MG63 (cell line): ENCODE measurements at regions not wholly inside any gene's neighbourhood (a gene's known extent, or its start where the extent isn't known, plus 50 kb on each side); places are given as distances from the start of the nearest gene placed in this dataset.
"Not testable (repeated sequence)": the region's sequence is repeated elsewhere in the genome, so short reads cannot be mapped to it uniquely, and the experiment has no call there.

ENCODE experiments used
- DNase-seq: peaks from one replicate; pipeline ENCODE4 v3.0.0-alpha.2; 2020
- H3K27me3 ChIP-seq: fragments of 250-450 bp; sonication (Bioruptor Pico); 2 replicates; pipeline ENCODE4 v1.5.1; 2020; ENCODE audit warnings: mild to moderate bottlenecking, moderate library complexity
- H3K36me3 ChIP-seq: fragments of 250-450 bp; sonication (Bioruptor Pico); 2 replicates; pipeline ENCODE4 v1.5.1; 2020; ENCODE audit warnings: mild to moderate bottlenecking, moderate library complexity
- H3K4me3 ChIP-seq: fragments of 250-450 bp; sonication (Bioruptor Pico); 2 replicates; pipeline ENCODE4 v1.5.1; 2020; ENCODE audit warnings: mild to moderate bottlenecking, moderate library complexity
- H3K9me3 ChIP-seq: fragments of 250-450 bp; sonication (Bioruptor Pico); 2 replicates; pipeline ENCODE4 v1.5.1; 2020; ENCODE audit warnings: mild to moderate bottlenecking, moderate library complexity

- no peak overlapping the region for H3K4me3 ChIP-seq
- H3K27me3 ChIP-seq = no peaks in the 10 kb centered on the region
- no peaks in the 10 kb centered on the region for H3K36me3 ChIP-seq
- no peak for DNase-seq
- H3K9me3 ChIP-seq = no peaks in the 10 kb centered on the region
Measured at GRCh38 chr16:65822148-65822547, 544.3 kb upstream of the CDH5 start.

- H3K27me3 ChIP-seq = no peaks in the 10 kb centered on the region
Measured at GRCh38 chr16:65819136-65819898, 547.2 kb upstream of the CDH5 start.

GRCh38 chr16:65817799-65818198 is 548.7 kb upstream of the CDH5 start:
- H3K27me3 ChIP-seq = no peaks in the 10 kb centered on the region
- DNase-seq = no peak
- H3K9me3 ChIP-seq = no peaks in the 10 kb centered on the region
- no peak overlapping the region for H3K4me3 ChIP-seq
- no peaks in the 10 kb centered on the region for H3K36me3 ChIP-seq

More at GRCh38 chr16:65819136-65819898, 547.2 kb upstream of the CDH5 start:
- DNase-seq = no peak
- Histone ChIP-seq H3K4me3 (no peak overlapping the region), H3K36me3 (no peaks in the 10 kb centered on the region), H3K9me3 (no peaks in the 10 kb centered on the region)

- no peaks in the 10 kb centered on the region for H3K27me3 ChIP-seq
- no peaks in the 10 kb centered on the region for H3K36me3 ChIP-seq
- no peak overlapping the region for H3K4me3 ChIP-seq
- no peak for DNase-seq
- H3K9me3 ChIP-seq = no peaks in the 10 kb centered on the region
Measured at GRCh38 chr16:65817066-65817465, 549.4 kb upstream of the CDH5 start.

- Histone ChIP-seq H3K27me3 (no peaks in the 10 kb centered on the region), H3K4me3 (no peak overlapping the region), H3K9me3 (no peaks in the 10 kb centered on the region), H3K36me3 (no peaks in the 10 kb centered on the region)
- no peak for DNase-seq
Measured at GRCh38 chr16:65816556-65816955, 549.9 kb upstream of the CDH5 start.

GRCh38 chr16:65815707-65816106 is 550.8 kb upstream of the CDH5 start:
- DNase-seq = no peak
- Histone ChIP-seq H3K9me3 (no peaks in the 10 kb centered on the region), H3K27me3 (no peaks in the 10 kb centered on the region), H3K4me3 (no peak overlapping the region), H3K36me3 (no peaks in the 10 kb centered on the region)

GRCh38 chr16:65813879-65814278 is 552.6 kb upstream of the CDH5 start:
- not testable (repeated sequence) for H3K27me3 ChIP-seq

GRCh38 chr16:65809627-65810026 is 556.9 kb upstream of the CDH5 start:
- no peaks in the 10 kb centered on the region for H3K27me3 ChIP-seq
- no peaks in the 10 kb centered on the region for H3K36me3 ChIP-seq
- H3K4me3 ChIP-seq = no peak overlapping the region
- no peaks in the 10 kb centered on the region for H3K9me3 ChIP-seq
- peak; percentile 41 for DNase-seq

More at GRCh38 chr16:65813879-65814278, 552.6 kb upstream of the CDH5 start:
- H3K9me3 ChIP-seq, H3K36me3 ChIP-seq, DNase-seq, H3K4me3 ChIP-seq: not testable (repeated sequence)

- no peaks in the 10 kb centered on the region for H3K36me3 ChIP-seq
- no peaks in the 10 kb centered on the region for H3K27me3 ChIP-seq
- DNase-seq = no peak
- no peaks in the 10 kb centered on the region for H3K9me3 ChIP-seq
- no peak overlapping the region for H3K4me3 ChIP-seq
Measured at GRCh38 chr16:65808790-65809189, 557.7 kb upstream of the CDH5 start.

- no peak for DNase-seq
- H3K4me3 ChIP-seq = no peak overlapping the region
- no peaks in the 10 kb centered on the region for H3K36me3 ChIP-seq
- H3K27me3 ChIP-seq = no peaks in the 10 kb centered on the region
- H3K9me3 ChIP-seq = no peaks in the 10 kb centered on the region
Measured at GRCh38 chr16:65807858-65808257, 558.6 kb upstream of the CDH5 start.

GRCh38 chr16:65805704-65806103 is 560.8 kb upstream of the CDH5 start:
- DNase-seq, H3K36me3 ChIP-seq, H3K27me3 ChIP-seq, H3K9me3 ChIP-seq, H3K4me3 ChIP-seq: not testable (repeated sequence)

- H3K27me3 ChIP-seq = no peaks in the 10 kb centered on the region
- no peak for DNase-seq
- H3K36me3 ChIP-seq = no peaks in the 10 kb centered on the region
- no peak overlapping the region for H3K4me3 ChIP-seq
- H3K9me3 ChIP-seq = no peaks in the 10 kb centered on the region
Measured at GRCh38 chr16:65796481-65796880, 570.0 kb upstream of the CDH5 start.

GRCh38 chr16:65794973-65795372 is 571.5 kb upstream of the CDH5 start:
- Histone ChIP-seq H3K9me3 (no peaks in the 10 kb centered on the region), H3K27me3 (no peaks in the 10 kb centered on the region), H3K36me3 (no peaks in the 10 kb centered on the region), H3K4me3 (no peak overlapping the region)
- DNase-seq = no peak

- DNase-seq = no peak
- H3K4me3 ChIP-seq = no peak overlapping the region
Measured at GRCh38 chr16:65793781-65794180, 572.7 kb upstream of the CDH5 start.

GRCh38 chr16:65790768-65791167 is 575.7 kb upstream of the CDH5 start:
- Histone ChIP-seq H3K4me3 (no peak overlapping the region), H3K27me3 (no peaks in the 10 kb centered on the region), H3K9me3 (no peaks in the 10 kb centered on the region), H3K36me3 (no peaks in the 10 kb centered on the region)
- no peak for DNase-seq

More at GRCh38 chr16:65793781-65794180, 572.7 kb upstream of the CDH5 start:
- Histone ChIP-seq H3K27me3 (no peaks in the 10 kb centered on the region), H3K9me3 (no peaks in the 10 kb centered on the region), H3K36me3 (no peaks in the 10 kb centered on the region)

- H3K4me3 ChIP-seq = no peak overlapping the region
- no peaks in the 10 kb centered on the region for H3K36me3 ChIP-seq
- DNase-seq = no peak
- no peaks in the 10 kb centered on the region for H3K27me3 ChIP-seq
- no peaks in the 10 kb centered on the region for H3K9me3 ChIP-seq
Measured at GRCh38 chr16:65789161-65789945, 577.1 kb upstream of the CDH5 start.

GRCh38 chr16:65788434-65789140 is 577.9 kb upstream of the CDH5 start:
- H3K9me3 ChIP-seq = no peaks in the 10 kb centered on the region
- DNase-seq = no peak
- H3K27me3 ChIP-seq = no peaks in the 10 kb centered on the region
- no peak overlapping the region for H3K4me3 ChIP-seq
- H3K36me3 ChIP-seq = no peaks in the 10 kb centered on the region
